Naive thymus-derived CD4-positive, alpha-beta T cell (primary cell): ENCODE measurements at regions not wholly inside any gene's neighbourhood (a gene's known extent, or its start where the extent isn't known, plus 50 kb on each side); places are given as distances from the start of the nearest gene placed in this dataset.

Source experiments
- ATAC-seq: fragments of 150-1000 bp; cut with Tn5 transposase; 2 replicates; pipeline ENCODE4 v1.10.0; 2021; ENCODE audit warnings: mild to moderate bottlenecking, moderate library complexity
- CTCF ChIA-PET: fragments of 350-600 bp; sonication (Branson Sonifier 250); formaldehyde crosslinking; loops from one replicate; lab custom pipeline; 2021; ENCODE audit warnings: antibody characterized with exemption; lab: Charles Lee
- POLR2A ChIA-PET: fragments of 350-600 bp; sonication (Branson Sonifier 250); formaldehyde crosslinking; loops from one replicate; lab custom pipeline; 2021; ENCODE audit warnings: antibody characterized with exemption, inconsistent platforms; lab: Charles Lee
- DNase-seq, 9 donors: peaks; one replicate each; pipeline versions ENCODE4 v3.0.0 to v3.0.0-alpha.2; 2020 to 2022; ENCODE audit warnings: mixed read lengths in 1 of 9
- H3K27ac ChIP-seq: one replicate; pipeline ENCODE4 v1.7.0; 2013; ENCODE audit warnings: mild to moderate bottlenecking, low read depth, low read length, moderate library complexity
- H3K27me3 ChIP-seq, 2 donors: one replicate each; pipeline ENCODE4 v1.7.0; 2013; ENCODE audit warnings: low read length in 2 of 2, mild to moderate bottlenecking in 2 of 2, moderate library complexity in 2 of 2; ENCODE audit not compliant: control insufficient read depth in 2 of 2, insufficient read depth in 2 of 2
- H3K36me3 ChIP-seq, 3 experiments: 1 replicate in 2 of 3; 2 replicates in 1 of 3; pipeline ENCODE4 v1.7.0; 2013; ENCODE audit warnings: low read length in 3 of 3, mild to moderate bottlenecking in 3 of 3, moderate library complexity in 1 of 3; ENCODE audit not compliant: insufficient read depth in 3 of 3, control insufficient read depth in 2 of 3
- H3K4me1 ChIP-seq, 2 donors: one replicate each; pipeline ENCODE4 v1.7.0; 2013; ENCODE audit warnings: low read length in 2 of 2, mild to moderate bottlenecking in 2 of 2, moderate library complexity in 1 of 2; ENCODE audit not compliant: control insufficient read depth in 2 of 2, insufficient read depth in 2 of 2
- H3K4me3 ChIP-seq: 2 replicates; pipeline ENCODE4 v1.7.0; 2013; ENCODE audit warnings: mild to moderate bottlenecking, low read length
- H3K9me3 ChIP-seq, 3 experiments: 1 replicate in 2 of 3; 2 replicates in 1 of 3; pipeline ENCODE4 v1.7.0; 2013; ENCODE audit warnings: low read length in 3 of 3; ENCODE audit not compliant: control insufficient read depth in 2 of 3
- H3K27ac Mint-ChIP-seq, 9 donors: one replicate each; pipeline ENCODE4 v1.8.0; 2020 to 2022; ENCODE audit warnings: mixed read lengths in 9 of 9, mild to moderate bottlenecking in 8 of 9, moderate library complexity in 5 of 9, inconsistent platforms in 2 of 9
- H3K27me3 Mint-ChIP-seq, 5 donors: one replicate each; pipeline ENCODE4 v1.8.0; 2021 to 2022; ENCODE audit warnings: mixed read lengths in 5 of 5, mild to moderate bottlenecking in 1 of 5
- H3K36me3 Mint-ChIP-seq, 5 donors: one replicate each; pipeline ENCODE4 v1.8.0; 2020 to 2022; ENCODE audit warnings: mixed read lengths in 5 of 5, mild to moderate bottlenecking in 3 of 5, inconsistent platforms in 1 of 5
- H3K4me1 Mint-ChIP-seq, 7 donors: one replicate each; pipeline ENCODE4 v1.8.0; 2020 to 2022; ENCODE audit warnings: mixed read lengths in 7 of 7, mild to moderate bottlenecking in 3 of 7, inconsistent platforms in 1 of 7
- H3K4me3 Mint-ChIP-seq, 10 donors: one replicate each; pipeline ENCODE4 v1.8.0; 2020 to 2022; ENCODE audit warnings: mild to moderate bottlenecking in 10 of 10, mixed read lengths in 10 of 10, moderate library complexity in 6 of 10, inconsistent platforms in 2 of 10
- H3K9me3 Mint-ChIP-seq, 11 donors: one replicate each; pipeline ENCODE4 v1.8.0; 2020 to 2022; ENCODE audit warnings: mixed read lengths in 11 of 11, mild to moderate bottlenecking in 4 of 11, inconsistent platforms in 1 of 11, moderate library complexity in 1 of 11
- intact Hi-C, 2 donors: fragments of 100-400 bp; cut with micrococcal nuclease; formaldehyde crosslinking; loops; one replicate each; pipeline ENCODE4 v1.15.1; 2023

DNA sequence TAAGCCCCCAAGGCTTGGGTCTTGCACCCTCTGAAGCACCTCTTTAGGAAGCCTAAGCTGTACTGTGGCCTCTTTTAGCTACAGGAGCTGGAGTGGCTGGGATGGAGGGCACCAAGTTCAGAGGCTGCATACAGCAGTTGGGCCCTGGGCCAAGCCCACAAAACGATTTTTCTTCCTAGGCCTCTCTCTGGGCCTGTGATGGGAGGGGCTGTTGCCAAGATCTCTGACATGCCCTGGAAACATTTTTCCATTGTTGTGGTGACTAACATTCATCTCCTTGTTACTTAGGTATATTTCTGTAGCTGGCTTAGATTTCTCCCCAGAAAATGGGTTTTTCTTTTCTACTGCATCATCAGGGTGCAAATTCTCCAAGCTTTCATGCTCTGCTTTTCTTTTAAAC is 375.7 kb upstream of the NPSR1 start:
- Histone ChIP-seq H3K36me3 (no peaks in the 10 kb centered on the region), H3K27me3 (no peaks in the 10 kb centered on the region), H3K4me3 (no peak overlapping the region), H3K4me1 (no peaks in the 10 kb centered on the region), H3K9me3 (no peaks in the 10 kb centered on the region), H3K27ac (no peak overlapping the region)
- ATAC-seq (no peak), DNase-seq (no peak)
- Mint-ChIP-seq H3K4me3 (no peak overlapping the region), H3K27ac (no peak overlapping the region), H3K36me3 (no peaks in the 10 kb centered on the region), H3K4me1 (peaks cover 0 to under 1% (median 0%) of the 10 kb centered on the region in 7 donors), H3K27me3 (peaks cover 0 to 3% (median 0%) of the 10 kb centered on the region in 5 donors), H3K9me3 (peaks cover 0 to 14% (median 4%) of the 10 kb centered on the region in 11 donors)
- ChIA-PET POLR2A (no interaction called here), CTCF (no interaction called here)
- intact Hi-C loops = no loop called here

- Mint-ChIP-seq H3K27ac (no peak overlapping the region), H3K9me3 (peaks cover 0 to 11% (median 3%) of the 10 kb centered on the region in 11 donors), H3K36me3 (no peaks in the 10 kb centered on the region), H3K4me3 (no peak overlapping the region), H3K4me1 (no peaks in the 10 kb centered on the region), H3K27me3 (peaks cover 0 to 4% (median 0%) of the 10 kb centered on the region in 5 donors)
- Histone ChIP-seq H3K4me3 (no peak overlapping the region), H3K27ac (no peak overlapping the region), H3K27me3 (no peaks in the 10 kb centered on the region), H3K9me3 (no peaks in the 10 kb centered on the region), H3K36me3 (no peaks in the 10 kb centered on the region), H3K4me1 (no peaks in the 10 kb centered on the region)
- ChIA-PET POLR2A (no interaction called here), CTCF (no interaction called here)
- DNase-seq = no peak
- ATAC-seq = no peak
- intact Hi-C loops = no loop called here
Measured at GRCh38 chr7:34296663-34297062, 361.4 kb upstream of the NPSR1 start.

GRCh38 chr7:34298492-34299013 is 359.5 kb upstream of the NPSR1 start:
- Mint-ChIP-seq H3K9me3 (peaks cover 0 to 7% (median 0%) of the 10 kb centered on the region in 11 donors), H3K36me3 (no peaks in the 10 kb centered on the region), H3K4me3 (no peak overlapping the region), H3K27me3 (peaks cover 0 to 4% (median 0%) of the 10 kb centered on the region in 5 donors), H3K27ac (no peak overlapping the region), H3K4me1 (no peaks in the 10 kb centered on the region)
- POLR2A ChIA-PET = no interaction called here
- Histone ChIP-seq H3K36me3 (no peaks in the 10 kb centered on the region), H3K27me3 (no peaks in the 10 kb centered on the region), H3K4me3 (no peak overlapping the region), H3K4me1 (no peaks in the 10 kb centered on the region), H3K9me3 (no peaks in the 10 kb centered on the region), H3K27ac (no peak overlapping the region)
- intact Hi-C loops = no loop called here
- CTCF ChIA-PET = no interaction called here
- no peak for DNase-seq
- ATAC-seq = no peak

GRCh38 chr7:34299066-34299465 is 359.0 kb upstream of the NPSR1 start:
- ATAC-seq (no peak), DNase-seq (no peak)
- Mint-ChIP-seq H3K9me3 (peaks cover 0 to 6% (median 0%) of the 10 kb centered on the region in 11 donors), H3K36me3 (no peaks in the 10 kb centered on the region), H3K4me1 (no peaks in the 10 kb centered on the region), H3K4me3 (no peak overlapping the region), H3K27me3 (peaks cover 0 to 4% (median 0%) of the 10 kb centered on the region in 5 donors), H3K27ac (no peak overlapping the region)
- H3K4me3 ChIP-seq = no peak overlapping the region
- H3K27me3 ChIP-seq = no peaks in the 10 kb centered on the region
- no peaks in the 10 kb centered on the region for H3K36me3 ChIP-seq
- POLR2A ChIA-PET = no interaction called here
- no peak overlapping the region for H3K27ac ChIP-seq
- intact Hi-C loops = no loop called here
- no peaks in the 10 kb centered on the region for H3K4me1 ChIP-seq
- CTCF ChIA-PET = no interaction called here
- H3K9me3 ChIP-seq = no peaks in the 10 kb centered on the region

DNA sequence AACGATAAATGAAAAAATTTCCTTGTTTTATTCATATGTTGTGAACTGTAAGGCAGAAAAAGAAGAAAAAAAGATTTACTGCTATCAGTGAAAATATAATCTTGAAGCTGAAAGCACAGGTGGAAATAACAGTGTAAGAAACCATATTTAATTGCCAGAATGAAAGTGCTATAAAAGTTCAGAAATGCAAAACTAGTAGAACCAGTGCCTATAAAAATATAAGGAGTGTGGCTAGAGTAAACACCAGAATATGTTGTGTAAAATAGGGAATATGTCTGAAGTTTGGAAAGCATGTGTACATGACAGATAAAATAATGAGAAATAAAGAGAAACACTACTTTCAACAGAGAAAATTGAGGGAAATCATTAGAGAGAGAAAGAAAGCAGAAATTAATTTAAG is 350.5 kb upstream of the NPSR1 start:
- DNase-seq = no peak
- no peak for ATAC-seq
- Histone ChIP-seq H3K4me1 (no peaks in the 10 kb centered on the region), H3K27ac (no peak overlapping the region), H3K4me3 (no peak overlapping the region), H3K36me3 (no peaks in the 10 kb centered on the region), H3K27me3 (no peaks in the 10 kb centered on the region), H3K9me3 (peaks cover 0 to 5% (median 0%) of the 10 kb centered on the region in 3 experiments)
- H3K4me3 Mint-ChIP-seq = no peak overlapping the region
- H3K27me3 Mint-ChIP-seq = no peaks in the 10 kb centered on the region
- H3K36me3 Mint-ChIP-seq = peaks cover 0 to 3% (median 0%) of the 10 kb centered on the region in 5 donors
- CTCF ChIA-PET = no interaction called here
- H3K4me1 Mint-ChIP-seq = no peaks in the 10 kb centered on the region
- H3K27ac Mint-ChIP-seq = no peak overlapping the region
- peaks cover 0 to 14% (median 5%) of the 10 kb centered on the region in 11 donors for H3K9me3 Mint-ChIP-seq
- POLR2A ChIA-PET = no interaction called here
- intact Hi-C loops = no loop called here

GRCh38 chr7:34308595-34308994 is 349.4 kb upstream of the NPSR1 start:
- ATAC-seq (no peak), DNase-seq (no peak)
- H3K4me1 Mint-ChIP-seq = no peaks in the 10 kb centered on the region
- peaks cover 0 to 6% (median 0%) of the 10 kb centered on the region in 3 experiments for H3K9me3 ChIP-seq
- POLR2A ChIA-PET = no interaction called here
- H3K4me3 Mint-ChIP-seq = no peak overlapping the region
- H3K36me3 Mint-ChIP-seq = peaks cover 0 to 3% (median 0%) of the 10 kb centered on the region in 5 donors
- H3K27ac Mint-ChIP-seq = no peak overlapping the region
- intact Hi-C loops = no loop called here
- H3K27me3 Mint-ChIP-seq = no peaks in the 10 kb centered on the region
- CTCF ChIA-PET = no interaction called here
- H3K9me3 Mint-ChIP-seq = peaks cover 3 to 22% (median 9%) of the 10 kb centered on the region in 11 donors
- H3K27me3 ChIP-seq = no peaks in the 10 kb centered on the region
- H3K36me3 ChIP-seq = no peaks in the 10 kb centered on the region
- no peak overlapping the region for H3K4me3 ChIP-seq
- no peak overlapping the region for H3K27ac ChIP-seq
- no peaks in the 10 kb centered on the region for H3K4me1 ChIP-seq

GRCh38 chr7:34309116-34309515 is 348.9 kb upstream of the NPSR1 start:
- Mint-ChIP-seq H3K9me3 (peaks cover 3 to 23% (median 9%) of the 10 kb centered on the region in 11 donors), H3K36me3 (peaks cover 0 to 3% (median 0%) of the 10 kb centered on the region in 5 donors), H3K4me3 (no peak overlapping the region), H3K27me3 (no peaks in the 10 kb centered on the region), H3K27ac (no peak overlapping the region), H3K4me1 (no peaks in the 10 kb centered on the region)
- ATAC-seq (no peak), DNase-seq (no peak)
- ChIA-PET POLR2A (no interaction called here), CTCF (no interaction called here)
- H3K27me3 ChIP-seq = no peaks in the 10 kb centered on the region
- no peak overlapping the region for H3K27ac ChIP-seq
- peaks cover 0 to 6% (median 0%) of the 10 kb centered on the region in 3 experiments for H3K9me3 ChIP-seq
- no peaks in the 10 kb centered on the region for H3K36me3 ChIP-seq
- H3K4me3 ChIP-seq = no peak overlapping the region
- no peaks in the 10 kb centered on the region for H3K4me1 ChIP-seq
- intact Hi-C loops = no loop called here
